ENCODE measurements at regions not wholly inside any gene's neighbourhood (a gene's known extent, or its start where the extent isn't known, plus 50 kb on each side); places are given as distances from the start of the nearest gene placed in this dataset.

- H3K4me3 ChIP-seq (ENCODE audit: low read depth, low read length) = no peak overlapping the region
- DNase-seq (ENCODE audit: low read depth) = no peak
- no peak for TF ChIP-seq CTCF (conservative IDR thresholded peaks at IDR 0.05; ENCODE audit: low read depth, low read length)
These were observed 217.6 kb downstream of the ELAVL2 start for GRCh38 chr9:23608456-23608855.

GRCh38 chr9:23611869-23612268 lies 214.2 kb downstream of the ELAVL2 start:
- no peak for TF ChIP-seq CTCF (conservative IDR thresholded peaks at IDR 0.05; ENCODE audit: low read depth, low read length)
- DNase-seq (ENCODE audit: low read depth) = no peak
- no peak overlapping the region for H3K4me3 ChIP-seq (ENCODE audit: low read depth, low read length)

GRCh38 chr9:23615569-23615968 lies 210.5 kb downstream of the ELAVL2 start:
- no peak overlapping the region for H3K4me3 ChIP-seq (ENCODE audit: low read depth, low read length)
- no peak for DNase-seq (ENCODE audit: low read depth)
- no peak for TF ChIP-seq CTCF (conservative IDR thresholded peaks at IDR 0.05; ENCODE audit: low read depth, low read length)

- TF ChIP-seq CTCF (conservative IDR thresholded peaks at IDR 0.05; ENCODE audit: low read depth, low read length) = no peak
- no peak for DNase-seq (ENCODE audit: low read depth)
- no peak overlapping the region for H3K4me3 ChIP-seq (ENCODE audit: low read depth, low read length)
These were observed 204.9 kb downstream of the ELAVL2 start for GRCh38 chr9:23621188-23621587.

- no peak for TF ChIP-seq CTCF (conservative IDR thresholded peaks at IDR 0.05; ENCODE audit: low read depth, low read length)
- no peak for DNase-seq (ENCODE audit: low read depth)
- no peak overlapping the region for H3K4me3 ChIP-seq (ENCODE audit: low read depth, low read length)
These were observed 204.1 kb downstream of the ELAVL2 start for GRCh38 chr9:23621924-23622323.

- DNase-seq (ENCODE audit: low read depth) = no peak
- TF ChIP-seq CTCF (conservative IDR thresholded peaks at IDR 0.05; ENCODE audit: low read depth, low read length) = no peak
- H3K4me3 ChIP-seq (ENCODE audit: low read depth, low read length) = no peak overlapping the region
These were observed 203.6 kb downstream of the ELAVL2 start for GRCh38 chr9:23622396-23622795.

- TF ChIP-seq CTCF (conservative IDR thresholded peaks at IDR 0.05; ENCODE audit: low read depth, low read length) = no peak
- no peak overlapping the region for H3K4me3 ChIP-seq (ENCODE audit: low read depth, low read length)
- no peak for DNase-seq (ENCODE audit: low read depth)
These were observed 195.6 kb downstream of the ELAVL2 start for GRCh38 chr9:23630488-23630887.
